ENCODE measurements at regions not wholly inside any gene's neighbourhood (a gene's known extent, or its start where the extent isn't known, plus 50 kb on each side); places are given as distances from the start of the nearest gene placed in this dataset.
A peak's percentile ranks its signal among the peaks of the same experiment; 100 is the strongest.
"Not testable (repeated sequence)": the region's sequence is repeated elsewhere in the genome, so short reads cannot be mapped to it uniquely, and the experiment has no call there.

DNA sequence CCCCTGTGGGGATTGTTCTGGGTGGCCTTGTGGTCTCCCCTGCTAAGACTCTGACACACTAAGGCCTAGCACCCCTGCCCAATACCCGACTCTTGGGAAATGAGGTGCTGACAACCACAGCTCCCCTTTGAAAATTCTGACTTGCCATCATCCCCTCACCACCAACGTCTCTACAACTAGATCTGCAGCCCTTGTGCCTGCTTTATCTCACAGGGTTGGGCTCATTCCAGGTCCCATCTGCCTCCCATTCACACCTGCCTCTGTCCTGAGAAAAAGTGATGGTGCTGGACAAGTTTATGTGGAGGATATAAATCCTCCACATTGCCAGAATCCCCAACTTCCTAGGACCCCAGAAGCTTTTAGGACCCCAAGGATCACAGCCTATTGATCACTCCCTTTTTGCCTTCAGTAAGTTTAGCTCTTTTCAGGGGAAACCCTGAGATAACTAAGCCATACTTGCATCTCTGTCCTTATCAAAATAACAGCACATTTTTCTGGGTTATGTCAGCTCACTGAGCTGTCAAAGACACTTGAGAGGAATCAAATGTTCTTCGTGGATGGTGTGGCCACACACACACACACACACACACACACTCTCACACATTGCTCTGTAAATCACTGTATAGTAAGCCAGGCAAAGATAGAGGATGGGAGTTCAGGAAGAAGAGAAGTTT lies 136.8 kb upstream of the CES5A start:
- DNase-seq, result no peak

DNA sequence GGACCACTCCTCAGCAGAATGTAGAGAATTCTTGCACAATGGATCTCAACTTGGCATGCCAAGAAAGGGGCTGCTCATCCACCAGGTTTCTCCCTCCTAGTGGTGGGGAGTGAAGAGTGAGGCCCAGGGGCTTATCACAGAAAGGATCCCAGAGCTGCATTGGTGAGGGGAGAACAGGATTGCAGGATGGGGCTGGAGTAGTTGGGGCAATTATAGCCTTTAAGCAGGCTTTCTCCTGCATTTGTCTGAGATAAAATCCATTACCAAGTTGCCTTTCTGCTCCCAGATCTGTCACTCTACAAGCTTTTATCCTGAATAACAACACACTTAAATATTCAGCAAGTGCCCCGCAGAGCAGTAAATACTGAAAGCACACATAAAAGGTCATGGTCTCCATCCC lies 130.8 kb upstream of the CES5A start:
- no peak for DNase-seq

DNA sequence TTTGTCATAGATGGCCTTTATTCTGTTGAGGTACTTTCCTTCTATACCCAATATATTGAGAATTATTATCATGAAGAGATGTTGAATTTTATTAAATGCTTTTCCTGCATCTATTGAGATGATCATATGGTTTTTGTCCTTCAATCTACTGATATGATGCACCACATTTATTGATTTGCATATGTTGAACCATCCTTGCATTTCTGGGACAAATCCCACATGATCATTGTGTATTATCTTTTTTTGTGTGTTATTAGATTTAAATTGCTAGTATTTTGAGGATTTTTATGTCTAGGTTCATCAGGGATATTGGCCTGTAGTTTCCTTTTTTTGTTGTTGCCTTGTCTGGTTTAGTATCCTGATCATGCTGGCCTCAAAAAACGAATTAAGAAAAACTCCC lies 124.5 kb upstream of the CES5A start:
- DNase-seq, result no peak

DNA sequence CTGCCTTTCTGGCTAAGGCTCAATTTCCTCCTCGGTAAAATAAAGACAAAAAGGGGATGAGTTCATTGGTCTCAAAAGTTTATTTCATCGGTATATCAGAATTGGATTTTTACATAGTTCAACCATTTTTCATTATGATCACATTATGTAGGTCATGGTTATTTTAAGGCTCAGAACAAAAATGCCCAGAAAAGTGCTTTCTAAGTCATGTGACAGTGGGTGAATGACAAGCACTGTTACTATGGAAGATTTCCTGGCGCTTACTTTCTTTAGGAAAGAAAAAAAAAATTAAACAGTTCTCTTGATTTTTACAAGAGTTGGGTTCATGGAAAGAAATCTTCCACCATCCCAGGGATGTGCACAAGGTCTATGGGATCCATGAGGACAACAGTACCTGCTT lies 117.9 kb upstream of the CES5A start:
- no peak for DNase-seq

DNA sequence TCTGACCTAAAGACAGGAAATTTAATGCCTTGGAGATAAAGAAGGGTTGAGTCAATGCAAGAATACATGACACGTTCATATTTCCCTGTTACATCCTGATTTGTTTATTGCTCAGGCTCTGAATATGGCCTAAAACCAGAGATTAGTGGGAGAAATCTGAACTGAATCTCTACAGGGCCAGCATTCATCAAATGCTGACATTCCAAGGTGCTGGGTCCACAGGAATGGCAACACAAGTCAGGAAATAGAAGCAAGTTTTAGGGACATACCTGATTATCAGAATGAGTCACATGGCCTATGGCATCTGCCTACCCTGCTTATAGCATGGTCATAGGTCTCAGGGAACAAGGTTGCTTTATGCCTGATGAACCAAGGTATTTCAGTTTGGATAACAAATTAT lies 117.4 kb upstream of the CES5A start:
- DNase-seq, result no peak

DNA sequence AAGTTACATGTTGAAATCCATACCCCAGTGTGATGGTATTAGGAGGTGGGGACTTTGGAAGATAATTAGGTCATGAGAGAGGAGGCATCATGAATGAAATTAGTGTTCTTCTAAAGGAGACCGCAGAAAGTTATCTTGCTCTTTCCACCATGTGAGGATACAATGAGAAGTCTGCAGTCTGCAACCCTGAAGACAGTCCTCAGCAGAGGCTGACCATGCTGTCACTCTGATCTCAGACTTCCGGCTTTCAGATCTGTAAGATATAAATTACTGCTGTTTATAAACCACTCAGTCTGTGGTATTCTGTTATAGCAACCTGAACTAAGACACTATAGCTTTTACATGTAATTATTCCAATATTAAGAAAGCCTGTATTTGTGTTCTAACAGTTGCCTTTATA lies 116.7 kb upstream of the CES5A start:
- no peak for DNase-seq

DNA sequence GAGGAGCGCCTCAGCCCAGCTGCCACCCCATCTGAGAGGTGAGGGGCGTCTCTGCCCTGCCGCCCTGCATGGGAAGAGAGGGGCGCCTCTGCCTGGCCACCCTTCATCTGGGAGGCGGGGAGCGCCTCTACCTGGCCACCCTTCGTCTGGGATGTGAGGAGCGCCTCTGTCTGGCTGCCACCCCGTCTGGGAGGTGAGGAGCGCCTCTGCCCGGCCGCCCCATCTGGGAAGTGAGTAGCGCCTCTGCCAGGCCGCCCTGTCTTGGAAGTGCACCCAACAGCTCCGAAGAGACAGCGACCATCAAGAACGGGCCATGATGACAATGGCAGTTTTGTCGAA lies 114.4 kb upstream of the CES5A start:
- no peak for DNase-seq

DNA sequence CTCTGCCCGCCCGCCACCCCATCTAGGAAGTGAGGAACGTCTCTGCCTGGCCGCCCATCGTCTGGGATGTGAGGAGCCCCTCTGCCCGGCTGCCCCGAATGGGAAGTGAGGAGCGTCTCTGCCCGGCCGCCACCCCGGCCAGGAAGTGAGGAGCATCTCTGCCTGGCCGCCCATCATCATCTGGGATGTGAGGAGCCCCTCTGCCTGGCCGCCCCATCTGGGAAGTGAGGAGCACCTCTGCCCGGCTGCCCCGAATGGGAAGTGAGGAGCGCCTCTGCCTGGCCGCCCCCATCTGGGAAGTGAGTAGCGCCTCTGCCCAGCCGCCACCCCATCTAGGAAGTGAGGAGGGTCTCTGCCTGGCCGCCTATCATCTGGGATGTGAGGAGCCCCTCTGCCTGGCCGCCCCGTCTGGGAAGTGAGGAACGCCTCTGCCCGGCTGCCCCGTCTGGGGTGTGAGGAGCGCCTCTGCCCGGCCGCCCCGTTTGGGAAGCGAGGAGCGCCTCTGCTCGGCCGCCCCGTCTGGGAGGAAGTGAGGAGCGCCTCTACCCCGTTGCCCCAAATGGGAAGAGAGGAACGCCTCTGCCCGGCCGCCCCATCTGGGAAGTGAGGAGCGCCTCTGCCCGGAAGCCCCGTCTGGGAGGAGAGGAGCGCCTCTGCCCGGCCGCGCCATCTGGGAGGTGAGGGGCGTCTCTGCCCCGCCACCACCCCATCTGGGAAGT lies 113.8 kb upstream of the CES5A start:
- DNase-seq, result not testable (repeated sequence)

DNA sequence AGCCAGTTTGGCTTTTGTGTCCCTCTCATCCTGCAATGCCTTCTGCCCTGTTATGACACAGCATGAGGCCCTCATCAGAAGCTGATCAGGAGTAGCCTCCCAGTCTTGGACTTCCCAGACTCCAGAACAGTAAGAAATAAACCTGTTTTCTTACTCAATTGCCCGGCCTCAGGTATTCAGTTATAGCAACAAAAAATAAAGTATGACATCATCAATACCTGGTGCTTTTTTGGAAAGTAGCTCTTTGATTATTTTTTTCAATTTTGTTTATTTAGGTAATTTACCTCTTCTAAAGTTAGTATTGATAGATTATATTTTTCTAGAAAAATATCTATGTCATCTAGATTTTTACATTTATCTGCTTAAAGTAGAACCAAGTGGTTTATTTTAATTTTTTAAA lies 112.8 kb upstream of the CES5A start:
- no peak for DNase-seq

DNA sequence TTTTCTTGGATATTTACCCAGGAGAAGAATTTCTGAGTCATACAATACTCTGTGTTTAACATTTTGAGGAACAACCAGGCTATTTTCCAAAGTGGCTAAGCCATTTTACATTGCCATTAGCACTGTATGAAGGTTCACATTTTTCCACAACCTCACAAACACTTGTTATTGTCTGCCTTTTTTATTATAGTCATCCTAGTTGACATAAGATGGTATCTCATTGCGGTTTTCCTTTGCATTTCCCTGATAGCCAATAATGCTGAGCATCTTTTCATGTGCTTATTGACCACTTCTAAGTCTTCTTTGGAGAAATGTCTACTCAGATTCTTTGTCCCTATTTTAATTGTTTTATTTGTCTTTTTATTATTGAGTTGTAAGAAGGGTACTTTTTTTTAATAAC lies 107.4 kb upstream of the CES5A start:
- no peak for DNase-seq

DNA sequence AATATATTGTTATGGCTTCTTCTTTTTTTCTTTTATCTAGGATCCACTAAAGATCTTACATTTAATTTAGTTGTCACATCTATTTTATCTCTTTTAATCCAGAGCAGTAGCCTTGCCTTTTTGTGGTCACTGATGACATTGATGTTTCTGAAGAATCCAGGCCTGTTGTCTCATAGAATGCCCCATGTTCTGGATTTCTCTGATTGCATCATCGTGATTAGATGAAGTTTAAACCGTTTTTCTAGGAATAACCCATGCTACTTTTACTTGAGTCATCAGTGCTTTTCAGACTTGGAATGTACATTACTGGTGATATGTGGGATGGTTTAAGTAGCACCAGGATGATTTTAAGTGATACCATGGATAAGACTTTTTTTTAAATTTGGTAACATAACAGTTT lies 106.4 kb upstream of the CES5A start:
- DNase-seq, result no peak

DNA sequence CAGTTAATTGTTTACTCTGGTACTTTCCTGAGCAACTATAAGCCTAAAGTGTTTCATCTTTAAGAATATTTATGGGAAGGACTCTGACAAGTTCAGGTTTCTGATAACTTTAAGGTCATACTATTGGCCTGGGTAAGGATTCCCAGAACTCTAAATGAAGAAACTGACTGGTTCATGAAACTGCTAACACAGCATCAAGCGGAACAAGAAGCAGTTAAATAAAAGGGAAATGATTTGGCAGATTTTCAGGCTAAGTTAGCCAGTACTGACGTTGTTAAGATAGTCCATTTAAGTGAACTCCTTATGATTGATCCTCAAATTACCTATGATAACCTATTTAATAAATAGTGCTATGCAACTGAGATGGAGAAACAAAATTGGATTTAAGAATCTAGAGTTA lies 101.6 kb upstream of the CES5A start:
- DNase-seq, result no peak

DNA sequence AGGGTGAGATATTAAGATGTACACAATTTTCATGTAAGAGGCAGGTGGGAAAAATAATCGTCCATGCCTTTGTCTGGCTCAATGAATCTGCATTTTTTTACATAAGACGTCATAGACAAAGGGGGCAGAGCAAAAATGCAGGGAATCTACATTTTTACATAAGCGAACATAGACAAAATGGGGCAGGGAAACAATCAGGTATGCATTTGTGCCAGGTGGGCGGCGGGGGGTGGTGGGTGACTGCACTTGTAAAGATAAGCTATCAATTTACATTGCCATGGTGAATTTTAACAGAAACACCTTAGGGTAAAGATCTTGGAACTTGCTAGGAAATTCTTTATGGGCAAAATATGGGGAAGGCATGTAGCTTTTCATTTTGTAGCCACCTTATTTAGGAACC lies 96.3 kb upstream of the CES5A start:
- no peak for DNase-seq

DNA sequence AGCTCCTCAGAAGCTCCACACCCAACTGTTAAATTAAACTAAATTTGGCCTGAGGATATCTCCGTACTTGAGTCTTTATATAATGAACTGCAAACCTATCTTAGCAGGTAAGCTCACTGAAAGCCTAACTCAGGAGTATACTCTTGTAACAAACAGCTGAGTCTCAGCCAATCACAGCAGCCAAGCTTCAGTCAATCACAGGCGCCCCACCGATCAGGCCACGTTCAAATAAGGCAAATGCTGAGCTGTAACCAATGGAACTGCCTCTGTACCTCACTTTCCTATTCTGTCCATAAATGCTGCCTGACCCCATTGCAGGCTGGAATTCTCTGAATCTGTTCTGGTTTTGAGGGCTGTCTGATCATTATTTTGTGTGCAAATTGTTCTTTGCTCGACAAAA lies 93.0 kb upstream of the CES5A start:
- no peak for DNase-seq

DNA sequence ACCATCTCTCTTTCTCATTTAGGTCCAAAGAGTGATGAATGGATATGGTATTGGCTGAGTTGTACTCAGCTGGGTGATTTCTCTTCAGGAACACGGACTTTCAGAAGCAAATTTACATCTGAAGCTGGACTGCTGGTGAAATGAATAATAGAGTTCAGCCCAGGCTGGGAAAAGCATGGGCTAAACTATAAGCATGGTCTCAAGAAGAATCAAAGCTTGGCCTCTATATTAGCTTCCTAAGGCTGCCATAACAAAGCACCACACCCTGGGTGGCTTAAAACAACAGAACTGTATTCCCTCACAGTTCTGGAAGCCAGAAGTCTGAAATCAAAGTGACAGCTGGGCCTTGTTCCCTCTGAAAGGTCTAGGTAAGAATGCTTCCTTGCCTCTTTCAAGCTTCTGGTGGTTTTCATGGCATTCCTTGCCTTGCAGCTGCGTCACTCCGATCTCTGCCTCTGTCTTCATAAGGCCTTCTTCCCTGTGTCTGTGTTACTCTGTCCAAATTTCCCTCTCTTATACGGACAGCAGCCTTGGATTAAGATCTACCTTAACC lies 89.8 kb upstream of the CES5A start:
- no peak for DNase-seq

DNA sequence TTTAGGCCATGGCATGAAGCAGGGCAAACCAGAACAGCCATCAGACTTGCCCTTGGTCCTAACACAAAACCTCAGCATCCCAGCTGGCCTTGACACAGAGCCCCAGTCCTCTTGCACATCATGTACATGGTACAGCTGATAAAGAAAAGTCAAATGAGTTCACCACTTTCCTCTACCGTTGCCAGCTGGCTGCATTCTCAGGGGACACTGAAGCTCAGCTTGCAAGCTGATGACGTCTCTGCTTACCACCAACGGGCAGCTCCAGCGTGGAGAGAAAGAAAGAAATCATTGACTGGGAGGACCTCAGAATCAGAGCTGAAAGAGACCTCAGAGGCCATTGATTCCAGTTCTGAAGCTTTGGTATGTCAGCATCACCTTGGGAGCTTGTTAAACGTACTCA lies 80.7 kb upstream of the CES5A start:
- DNase-seq, result peak; percentile 1

DNA sequence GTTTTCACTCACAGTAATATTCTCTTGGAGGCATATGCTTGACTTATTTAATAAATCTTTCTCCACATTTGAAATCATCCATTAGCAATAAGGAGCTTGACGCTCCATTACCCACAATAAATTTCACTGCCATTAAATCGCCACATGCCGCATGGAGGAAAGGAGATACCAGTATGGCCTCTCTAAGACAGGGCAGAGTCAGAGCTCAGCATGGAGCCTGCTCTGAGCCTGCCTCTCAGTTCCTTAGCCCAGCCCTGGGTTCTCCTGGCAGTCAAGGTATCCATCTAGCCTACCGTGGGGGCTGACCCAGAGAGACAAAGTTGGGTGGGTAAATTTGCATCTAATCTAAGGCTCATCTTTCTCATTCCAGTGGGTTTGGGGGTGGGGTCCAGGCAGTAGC lies 80.3 kb upstream of the CES5A start:
- DNase-seq, result peak; percentile 54

DNA sequence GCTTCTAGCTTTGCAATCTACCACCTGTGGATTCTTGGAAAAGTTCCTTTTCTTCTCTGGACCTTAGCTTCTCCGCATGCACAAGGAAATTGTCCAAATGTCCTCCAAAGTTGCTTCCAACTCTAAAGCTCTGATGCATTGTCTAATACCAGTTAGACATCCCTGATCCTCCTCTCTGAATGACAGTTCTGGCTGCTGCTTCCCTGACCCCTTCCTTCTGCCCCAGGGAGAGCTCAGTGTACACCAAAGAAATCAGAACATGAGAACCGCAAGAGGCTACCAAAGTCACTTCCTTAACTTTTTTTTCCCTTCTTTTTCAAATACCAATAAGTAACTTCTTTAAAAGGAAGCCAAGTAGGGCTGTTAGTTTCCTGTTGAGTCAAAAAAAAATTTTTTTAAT lies 79.7 kb upstream of the CES5A start:
- DNase-seq, result no peak

DNA sequence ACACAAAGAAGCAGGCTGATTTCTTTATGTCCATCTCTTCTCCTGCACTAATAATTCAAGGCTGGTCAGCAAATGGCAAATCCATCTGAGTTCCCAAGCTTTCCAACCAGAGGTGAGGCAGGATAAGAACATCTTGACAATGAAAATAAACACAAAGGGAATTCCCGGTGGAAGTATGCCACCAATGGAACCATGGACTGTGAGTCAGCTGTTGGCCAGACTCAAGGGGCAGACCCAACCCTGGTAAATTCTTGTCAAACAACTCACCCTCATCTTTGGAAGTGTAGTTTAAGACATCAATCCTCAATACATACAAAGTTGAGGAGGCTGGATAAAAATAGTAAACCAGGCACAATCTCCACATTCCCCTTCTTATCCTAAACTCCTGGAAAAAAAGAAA lies 74.3 kb upstream of the CES5A start:
- DNase-seq, result no peak

DNA sequence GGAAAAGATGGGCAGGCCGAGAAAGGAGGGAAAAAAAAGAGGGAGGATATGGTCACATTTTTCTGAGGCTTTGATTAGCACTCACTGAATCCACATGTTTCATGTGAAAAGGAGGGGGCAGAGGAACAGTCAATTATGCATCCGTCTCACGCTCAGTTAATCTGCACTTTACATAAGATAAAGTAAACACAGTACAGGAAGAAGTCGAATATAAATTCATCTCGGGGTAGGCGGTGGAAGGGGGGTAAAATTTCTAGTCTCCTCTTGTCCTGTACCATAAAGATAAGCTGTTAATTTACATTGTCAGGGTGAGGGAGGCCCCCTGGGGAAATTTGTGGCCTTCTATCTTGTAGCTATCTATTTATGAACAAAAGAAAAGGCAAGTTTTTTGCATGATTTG lies 73.1 kb upstream of the CES5A start:
- no peak for DNase-seq

DNA sequence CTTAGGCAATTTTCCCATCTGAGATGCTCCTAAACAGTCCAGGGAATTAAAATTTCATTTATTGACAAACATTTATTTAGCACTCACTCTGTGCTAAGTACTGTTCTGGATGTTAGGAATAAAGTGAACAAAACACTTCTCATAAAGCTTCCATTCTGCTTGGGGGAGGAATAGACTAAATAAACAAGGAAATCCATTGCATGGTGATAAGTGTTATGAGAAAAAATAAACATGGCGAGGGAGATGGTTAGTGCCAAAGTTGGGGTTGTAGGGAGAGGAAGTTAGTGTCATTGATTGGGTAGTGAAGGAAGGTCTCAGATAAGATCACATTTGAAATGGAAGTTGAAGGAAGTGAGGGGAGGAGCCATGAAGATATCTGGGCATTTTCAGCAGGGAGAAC lies 72.2 kb upstream of the CES5A start:
- DNase-seq, result no peak

DNA sequence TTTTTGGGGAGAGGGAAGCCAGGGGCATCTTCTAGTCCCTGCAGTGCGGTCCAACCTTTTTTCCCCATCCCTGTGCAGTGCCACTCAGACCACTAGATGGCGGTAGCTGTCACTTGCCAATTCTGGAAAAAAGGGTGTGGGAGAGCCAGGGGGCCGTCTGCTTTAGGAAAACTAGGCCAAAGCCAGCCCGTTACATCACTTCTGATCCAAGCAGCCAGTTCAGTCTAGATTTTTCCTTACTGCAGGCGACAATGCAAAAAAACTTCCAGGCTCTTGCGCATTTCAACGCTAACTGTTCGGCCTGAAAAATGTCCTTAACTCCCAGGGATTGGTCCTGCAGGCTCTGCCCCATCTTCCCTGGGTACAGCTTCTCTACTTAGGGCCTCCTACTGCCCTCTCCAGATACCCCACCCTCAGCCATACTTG lies 69.2 kb upstream of the CES5A start:
- DNase-seq, result no peak

DNA sequence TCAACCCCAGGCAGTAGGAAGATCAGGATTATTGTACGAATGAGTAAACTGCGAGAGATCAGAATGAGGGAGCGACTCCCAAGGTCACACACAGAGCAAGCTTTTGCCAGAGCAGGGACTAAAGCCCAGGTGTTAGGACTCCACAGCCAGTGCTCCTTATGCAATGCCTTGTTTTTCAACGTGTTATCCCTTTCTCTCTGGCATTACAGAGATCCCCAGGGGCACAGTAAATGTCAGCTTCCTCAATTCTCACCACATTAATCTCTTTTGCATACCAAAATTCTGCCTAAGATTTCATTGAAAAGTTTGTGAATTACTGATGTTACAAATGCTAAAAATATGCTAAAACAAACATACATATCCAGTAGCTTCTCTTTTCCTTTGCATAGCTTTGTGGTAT lies 68.1 kb upstream of the CES5A start:
- DNase-seq, result no peak

DNA sequence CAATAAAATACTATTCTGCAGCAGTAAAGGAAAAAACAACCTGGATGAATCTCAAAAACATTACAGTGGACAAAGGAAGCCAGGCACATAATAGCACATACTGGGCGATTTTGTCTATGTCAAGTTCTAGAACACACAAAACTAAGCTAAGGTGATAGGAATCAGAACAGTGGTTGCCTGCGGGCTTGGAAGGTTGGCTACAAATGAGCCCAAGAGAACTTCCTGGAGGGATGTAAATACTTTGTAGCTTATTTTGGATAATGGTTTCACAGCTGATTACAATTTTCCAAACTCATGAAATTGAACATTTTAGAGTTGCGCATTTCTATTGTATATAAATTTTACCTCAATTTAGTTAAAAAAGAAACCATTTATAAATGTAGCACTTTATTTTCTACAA lies 67.6 kb upstream of the CES5A start:
- DNase-seq, result no peak

DNA sequence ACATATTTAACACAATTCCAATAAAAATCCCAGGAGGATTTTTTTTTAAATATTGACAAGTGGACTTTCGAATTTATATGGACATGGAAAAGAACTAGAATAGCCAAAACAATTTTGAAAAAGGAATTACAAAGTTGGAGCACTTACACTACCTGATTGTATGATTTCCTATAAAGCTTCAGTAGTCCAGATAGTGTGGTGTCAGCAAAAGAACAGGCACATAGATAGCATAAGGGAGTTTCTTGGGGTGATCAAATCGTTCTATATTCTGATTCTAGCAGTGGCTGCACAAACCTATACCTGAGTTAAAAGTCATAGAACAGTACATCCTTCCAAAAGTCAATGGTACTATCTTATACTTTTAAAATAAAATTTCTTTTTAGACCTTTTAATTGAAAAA lies 66.4 kb upstream of the CES5A start:
- DNase-seq, result no peak
